HG02623 (cell line): ENCODE measurements at regions not wholly inside any gene's neighbourhood (a gene's known extent, or its start where the extent isn't known, plus 50 kb on each side); places are given as distances from the start of the nearest gene placed in this dataset.

Experiments used
- ATAC-seq: cut with Tn5 transposase; IDR thresholded peaks from one replicate; pipeline ENCODE4 v1.9.1; 2021; ENCODE audit warnings: moderate library complexity; ENCODE audit not compliant: unreplicated experiment

DNA sequence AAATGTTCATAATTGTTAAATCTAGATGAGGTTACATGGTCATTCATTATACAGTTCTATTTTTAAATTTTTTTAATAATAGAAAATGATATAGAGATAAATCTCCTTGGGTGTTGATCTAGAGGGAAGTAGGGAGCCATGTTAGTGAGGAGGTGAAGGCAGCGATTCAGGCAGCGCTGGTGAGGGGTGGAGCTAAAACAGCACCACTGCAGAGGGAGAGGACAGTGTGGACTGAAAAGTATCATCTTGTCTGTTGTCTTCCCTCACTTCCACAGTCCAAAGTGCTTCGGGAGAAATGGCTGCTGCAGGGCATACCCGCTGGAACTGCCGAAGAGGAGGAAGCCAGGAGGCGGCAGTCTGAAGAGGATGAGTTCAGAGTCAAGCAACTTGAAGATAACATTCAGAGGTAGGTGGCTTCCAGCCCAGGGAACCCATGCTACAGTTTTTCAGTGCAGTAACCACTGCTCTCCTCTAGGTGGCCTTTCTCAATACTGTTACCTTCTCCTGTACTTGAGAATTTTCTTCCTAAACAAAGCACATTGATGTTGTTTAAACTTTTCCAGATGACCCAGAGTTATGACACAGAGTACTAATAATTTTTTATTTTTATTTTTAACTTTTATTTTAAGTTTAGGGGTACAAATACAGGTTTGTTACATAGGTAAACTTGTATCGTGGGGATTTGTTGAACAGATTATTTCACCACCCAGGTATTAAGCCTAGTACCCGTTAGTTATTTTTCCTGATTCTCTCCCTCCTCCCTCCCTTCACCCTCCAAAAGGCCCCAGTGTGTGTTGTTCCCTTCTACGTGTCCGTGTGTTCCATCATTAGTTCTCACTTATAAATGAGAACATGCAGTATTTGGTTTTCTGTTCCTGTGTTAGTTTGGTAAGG is 100.5 kb downstream of the PALM2AKAP2 start:
- peak; percentile 74 for ATAC-seq

DNA sequence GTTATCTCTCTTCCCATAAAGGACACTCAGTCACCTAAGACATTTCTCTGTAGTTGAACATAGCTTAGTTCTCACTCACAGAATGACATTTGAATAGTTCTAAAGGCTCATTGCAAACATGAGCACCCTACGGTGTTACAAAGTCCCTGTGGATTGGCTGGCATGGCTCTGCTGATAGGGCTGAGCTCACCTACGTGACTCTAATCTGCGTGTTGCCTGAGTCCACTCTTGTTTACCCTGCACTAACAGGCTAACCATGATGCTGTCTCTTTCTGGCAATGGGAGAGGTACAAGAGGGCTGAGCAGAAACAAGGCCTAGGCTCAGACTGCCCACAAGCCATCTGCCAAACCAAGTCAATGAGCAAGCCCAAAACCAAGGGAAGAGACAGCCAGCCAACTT is 103.6 kb downstream of the PALM2AKAP2 start:
- no peak for ATAC-seq

DNA sequence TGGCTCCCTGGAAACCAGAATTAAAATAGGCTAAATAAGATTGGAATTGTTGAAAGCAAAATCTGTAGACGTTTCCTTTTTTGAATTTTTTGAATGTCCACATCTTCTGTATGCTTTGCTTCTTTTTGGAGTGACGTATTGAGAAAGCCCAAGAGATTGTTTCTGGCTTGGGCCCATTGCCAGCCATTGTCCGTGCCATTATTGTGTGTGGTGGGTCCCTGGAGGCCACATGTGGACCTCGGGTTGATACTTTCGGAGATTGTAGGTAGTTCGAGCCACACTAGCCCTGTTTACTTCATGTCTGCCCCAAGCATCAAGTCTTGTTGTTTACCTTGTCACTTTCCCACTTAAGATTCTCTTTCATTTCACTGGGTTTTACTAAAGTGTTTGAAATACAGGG is 106.0 kb downstream of the PALM2AKAP2 start:
- no peak for ATAC-seq

DNA sequence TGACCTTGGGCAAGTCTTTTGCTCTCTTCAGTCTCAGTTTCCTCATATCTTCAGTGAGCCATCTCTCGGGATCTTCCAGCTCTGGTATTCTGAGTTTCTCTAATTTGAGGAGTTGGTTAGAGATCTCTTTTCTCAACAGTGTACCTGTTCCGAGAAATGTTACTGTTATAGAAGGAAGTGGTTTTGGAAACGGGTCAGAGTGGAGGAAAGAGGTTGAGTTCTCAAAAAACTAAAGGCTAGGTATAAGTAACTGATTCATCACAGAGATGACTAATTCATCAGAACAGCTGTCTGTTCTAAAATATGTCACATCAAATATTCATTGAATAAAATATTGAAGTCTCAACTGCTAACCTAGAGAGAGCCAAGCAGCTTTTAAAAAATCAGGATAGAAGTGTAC is 106.6 kb downstream of the PALM2AKAP2 start:
- ATAC-seq, result peak; percentile 55

DNA sequence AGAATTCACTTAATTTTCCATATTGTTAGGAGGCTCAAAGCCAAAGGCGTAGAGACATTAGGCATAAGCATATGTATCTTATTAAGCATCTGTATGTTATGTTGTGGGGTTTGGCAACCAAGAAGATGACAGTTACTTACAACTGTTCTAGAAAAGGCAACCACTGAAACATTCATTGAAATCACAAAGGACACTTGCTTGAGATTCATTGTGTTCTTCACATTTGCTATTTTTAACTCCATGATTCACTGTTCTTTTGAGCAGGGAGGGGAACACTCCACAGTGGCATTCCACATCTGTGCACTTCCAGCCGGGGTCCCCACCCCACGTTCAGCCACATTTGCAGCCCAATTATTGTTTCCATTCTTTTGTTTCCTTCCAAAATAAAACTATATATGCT is 107.1 kb downstream of the PALM2AKAP2 start:
- peak; percentile 25 for ATAC-seq

DNA sequence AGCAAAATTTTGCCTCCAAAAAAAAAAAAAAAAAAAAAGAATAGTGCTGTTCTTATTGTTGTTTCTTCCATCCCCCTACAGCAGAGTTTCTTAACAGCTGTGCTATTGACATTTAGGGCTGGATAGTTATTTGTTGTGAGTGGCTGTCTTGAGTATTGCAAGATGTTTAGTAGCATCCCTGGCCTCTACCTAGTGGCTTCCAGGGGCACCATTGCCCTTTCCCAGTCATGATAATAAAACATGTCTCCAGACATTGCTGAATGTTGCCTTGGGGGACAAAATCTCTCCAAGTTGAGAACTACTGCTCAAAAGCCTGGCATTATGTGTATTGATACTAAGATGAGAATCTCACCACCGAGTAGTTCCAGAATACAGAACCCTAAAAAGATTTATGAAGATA is 108.7 kb downstream of the PALM2AKAP2 start:
- ATAC-seq, result no peak

DNA sequence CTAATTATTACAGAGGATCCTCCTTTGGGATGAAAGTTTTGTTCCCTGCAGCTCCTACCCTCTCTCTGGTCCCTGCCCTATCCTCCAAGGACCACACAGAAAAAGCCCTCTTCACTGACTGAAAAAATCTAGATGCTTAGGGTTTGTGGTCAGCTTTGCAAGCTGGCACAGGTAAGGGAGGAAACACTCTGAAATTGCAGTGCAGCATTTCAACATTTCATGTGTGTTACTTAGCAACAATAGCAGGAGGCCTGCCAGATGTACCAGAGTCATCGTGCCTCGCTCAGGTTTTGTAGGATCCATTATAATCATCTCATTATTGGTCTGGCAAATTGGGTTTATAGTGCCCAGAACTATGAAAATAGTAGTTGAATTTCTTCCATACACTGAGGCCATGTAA is 109.5 kb downstream of the PALM2AKAP2 start:
- no peak for ATAC-seq

DNA sequence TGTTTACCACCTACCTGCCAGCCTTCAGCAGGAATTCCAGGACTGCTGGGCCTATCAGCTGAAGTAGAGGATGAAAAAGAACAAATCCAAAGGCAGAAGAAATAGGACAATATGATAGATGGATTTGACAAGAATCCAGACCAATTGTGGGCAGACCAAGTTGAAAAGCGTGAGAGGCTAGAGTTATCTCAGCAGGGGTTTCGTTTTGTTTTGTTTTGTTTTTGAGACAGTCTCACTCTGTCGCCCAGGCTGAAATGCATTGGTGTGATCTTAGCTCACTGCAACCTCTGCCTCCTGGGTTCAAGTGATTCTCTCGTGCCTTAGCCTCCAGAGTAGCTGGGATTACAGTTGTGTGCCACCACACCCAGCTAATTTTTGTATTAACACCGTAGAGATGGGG is 113.2 kb downstream of the PALM2AKAP2 start:
- no peak for ATAC-seq

DNA sequence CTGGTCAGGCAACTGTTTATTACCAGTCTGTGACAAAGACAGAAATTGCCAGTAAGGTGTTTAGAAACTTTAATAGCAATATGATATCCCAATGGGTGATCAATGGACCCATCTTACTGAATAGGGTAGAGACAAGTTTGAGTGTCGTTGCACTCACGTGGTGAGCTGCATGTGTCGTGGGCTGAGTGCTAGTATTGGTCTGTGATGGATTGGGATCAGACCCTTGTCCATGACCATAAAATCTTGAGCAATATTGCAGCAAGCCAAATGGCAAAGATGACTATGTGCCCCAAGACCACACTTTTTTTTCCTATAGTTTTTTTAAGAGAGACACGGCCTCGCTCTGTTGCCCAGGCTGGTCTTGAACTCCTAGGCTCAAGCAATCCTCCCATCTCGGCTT is 114.5 kb downstream of the PALM2AKAP2 start:
- no peak for ATAC-seq

DNA sequence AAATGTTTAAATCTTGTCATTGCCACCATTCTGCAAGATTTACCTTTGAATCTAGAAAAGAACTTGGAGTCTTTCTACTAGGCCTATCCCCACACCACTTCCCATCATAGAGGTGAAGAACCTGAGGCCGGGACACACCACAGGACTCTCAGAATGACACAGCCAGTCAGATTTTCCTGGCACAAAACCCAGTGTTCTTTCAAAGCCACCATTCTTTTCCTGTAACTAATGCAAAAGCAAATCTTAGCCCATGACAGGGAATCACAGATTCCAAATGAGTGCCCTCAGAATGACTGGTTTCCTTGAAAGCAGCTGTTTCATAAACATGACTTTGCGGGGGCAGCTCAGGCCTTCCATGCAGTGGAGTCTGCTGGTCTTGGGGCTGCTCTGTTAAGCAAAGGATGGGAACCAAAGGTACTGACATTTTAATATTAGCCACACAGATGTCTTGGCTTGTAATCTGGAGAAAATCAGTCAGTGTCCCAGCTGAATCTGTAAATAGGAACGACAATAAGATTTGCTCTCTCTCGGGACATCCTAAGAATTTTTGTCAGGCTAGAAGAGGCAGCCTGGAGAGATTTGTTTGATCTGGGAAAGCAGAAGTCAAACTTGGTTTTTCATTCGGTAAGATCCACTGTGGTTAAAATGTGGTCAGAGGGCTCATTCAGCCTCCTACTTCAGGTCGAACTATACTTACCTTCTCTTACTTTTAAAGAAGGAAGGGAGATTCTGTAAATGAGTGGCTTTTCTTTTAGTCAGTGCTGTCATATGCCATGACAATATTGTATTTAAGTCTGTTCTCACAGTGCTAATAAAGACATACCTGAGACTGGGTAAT is 115.1 kb downstream of the PALM2AKAP2 start:
- peak; percentile 73 for ATAC-seq

DNA sequence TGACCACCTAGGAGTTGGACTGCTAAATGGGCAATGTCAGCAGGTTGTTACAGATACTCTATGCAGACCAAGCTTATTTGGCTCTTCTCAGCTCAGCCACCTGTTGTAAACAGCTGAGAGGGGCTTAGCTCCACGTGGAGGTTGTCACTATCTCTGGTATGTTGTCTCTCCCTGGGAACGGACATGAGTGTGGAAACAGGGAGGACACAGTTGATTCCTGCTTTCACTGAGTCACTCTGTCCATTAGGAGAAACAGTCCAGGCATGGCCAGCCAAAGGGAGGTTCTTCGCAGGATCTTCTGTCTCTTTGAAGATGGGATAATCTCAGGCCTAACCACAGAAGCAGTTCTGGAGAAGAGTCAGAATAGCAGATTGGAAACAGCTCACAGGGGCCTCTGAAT is 121.2 kb downstream of the PALM2AKAP2 start:
- no peak for ATAC-seq

DNA sequence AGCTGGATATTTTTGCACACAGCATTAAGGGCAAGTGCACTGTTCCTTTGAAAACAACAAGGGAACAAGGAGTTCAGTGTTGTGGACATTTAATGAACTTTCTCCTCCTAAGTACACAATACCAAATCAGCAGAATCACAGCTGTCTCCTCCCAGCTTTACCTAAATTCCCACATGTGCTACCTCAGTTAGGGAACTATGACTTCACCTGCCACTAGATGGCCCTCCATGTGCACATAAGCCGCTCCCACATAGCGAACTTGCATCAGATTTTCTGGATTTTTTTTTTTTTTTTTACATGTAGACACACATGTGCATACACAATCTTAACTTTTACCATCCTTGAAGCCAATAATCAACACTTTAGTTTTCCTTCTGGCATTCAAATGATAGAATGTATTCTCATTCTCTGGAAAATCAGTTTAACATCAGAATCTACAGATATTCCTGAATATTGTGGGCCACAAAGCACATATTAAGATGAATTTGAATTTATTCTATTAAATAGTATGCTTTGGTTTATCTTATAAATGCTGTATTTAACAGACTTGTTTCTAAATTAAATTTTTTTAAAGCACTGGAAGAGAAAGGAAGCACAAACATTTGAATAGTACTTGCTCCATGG is 123.6 kb downstream of the PALM2AKAP2 start:
- ATAC-seq, result no peak

DNA sequence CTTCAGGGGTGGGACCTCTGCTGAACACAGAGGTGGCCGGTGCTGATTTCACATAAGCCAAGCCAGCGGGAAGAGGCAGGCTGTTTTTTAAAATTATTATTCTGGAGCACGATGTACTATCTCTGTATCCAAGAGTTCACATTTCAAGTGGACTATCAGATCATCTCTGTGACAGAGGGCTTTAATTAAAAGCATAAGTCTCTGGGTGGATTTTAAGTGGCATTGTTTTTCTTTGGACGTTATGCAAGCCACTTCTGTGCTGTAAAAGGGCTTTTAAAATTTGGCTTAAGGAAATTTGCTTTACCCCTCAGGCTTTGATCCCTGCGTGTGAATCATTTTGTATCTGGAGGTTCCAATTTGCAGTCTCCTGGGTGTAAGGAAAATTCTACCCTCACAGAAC is 124.7 kb downstream of the PALM2AKAP2 start:
- no peak for ATAC-seq

DNA sequence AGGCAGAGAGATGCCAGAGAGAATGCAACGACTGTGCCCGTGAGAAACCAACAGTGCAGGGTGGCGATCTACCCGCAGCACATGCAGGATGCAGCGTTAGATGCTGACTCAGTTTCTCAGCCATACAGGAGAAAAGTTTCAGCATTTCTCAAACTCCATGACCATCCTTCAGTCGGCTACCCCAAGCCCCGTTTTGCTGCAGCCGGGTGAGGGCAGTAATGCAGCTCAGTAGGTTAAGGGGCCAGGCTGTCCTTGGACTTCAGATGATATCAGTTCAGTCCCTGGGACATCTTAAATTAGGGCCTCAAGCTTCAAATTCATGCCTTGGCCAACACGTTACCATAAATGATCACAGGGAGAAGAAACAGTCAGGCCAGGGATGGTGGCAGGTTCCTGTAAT is 125.5 kb downstream of the PALM2AKAP2 start:
- no peak for ATAC-seq

DNA sequence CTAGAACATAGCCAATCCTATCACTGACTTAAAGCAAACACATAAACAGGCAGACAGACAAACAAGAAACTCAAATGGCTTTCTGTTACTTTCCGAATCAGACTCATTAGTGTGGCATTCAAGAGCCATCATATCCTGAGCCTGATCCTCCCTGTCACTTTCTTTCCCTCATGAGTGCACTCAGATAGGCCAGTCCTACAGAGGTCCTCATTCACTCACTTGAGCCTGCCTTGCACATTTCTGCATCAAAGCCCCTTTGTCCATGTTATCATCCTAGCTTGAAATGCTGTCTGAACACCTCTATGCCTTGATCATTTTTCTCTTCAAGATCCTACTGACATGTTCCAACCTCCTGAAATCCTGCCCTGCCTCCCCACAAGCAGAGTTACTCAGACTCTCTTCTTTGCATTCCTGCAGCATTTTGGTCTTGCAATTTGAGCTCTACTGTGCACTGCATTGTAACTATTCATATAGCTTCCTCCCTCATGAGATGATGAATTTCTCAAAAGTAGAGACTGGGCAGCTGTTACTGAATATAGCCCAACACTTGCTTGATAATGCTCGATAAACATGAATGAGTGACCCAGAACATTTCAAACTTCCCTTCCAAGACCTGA is 126.9 kb downstream of the PALM2AKAP2 start:
- ATAC-seq, result peak; percentile 19

DNA sequence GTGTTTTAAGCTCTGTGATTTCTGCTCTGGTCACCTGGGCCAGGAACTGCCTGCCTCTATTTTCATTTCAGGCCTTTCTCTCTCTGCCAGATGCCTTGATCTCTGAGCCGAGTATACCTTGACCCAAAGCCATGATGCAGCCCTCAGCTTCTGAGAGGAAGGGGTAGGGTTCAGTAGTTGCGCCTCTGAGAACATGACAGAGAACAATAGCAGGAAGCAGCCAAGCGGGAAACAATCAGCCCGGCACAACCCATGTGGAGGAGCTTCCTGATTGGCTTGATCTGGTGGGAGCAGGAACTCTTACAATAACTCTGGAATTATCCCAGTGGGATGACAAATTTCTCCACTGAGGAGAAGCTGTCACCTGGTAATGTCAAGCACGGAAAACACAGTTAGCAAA is 127.4 kb downstream of the PALM2AKAP2 start:
- ATAC-seq, result peak; percentile 65

DNA sequence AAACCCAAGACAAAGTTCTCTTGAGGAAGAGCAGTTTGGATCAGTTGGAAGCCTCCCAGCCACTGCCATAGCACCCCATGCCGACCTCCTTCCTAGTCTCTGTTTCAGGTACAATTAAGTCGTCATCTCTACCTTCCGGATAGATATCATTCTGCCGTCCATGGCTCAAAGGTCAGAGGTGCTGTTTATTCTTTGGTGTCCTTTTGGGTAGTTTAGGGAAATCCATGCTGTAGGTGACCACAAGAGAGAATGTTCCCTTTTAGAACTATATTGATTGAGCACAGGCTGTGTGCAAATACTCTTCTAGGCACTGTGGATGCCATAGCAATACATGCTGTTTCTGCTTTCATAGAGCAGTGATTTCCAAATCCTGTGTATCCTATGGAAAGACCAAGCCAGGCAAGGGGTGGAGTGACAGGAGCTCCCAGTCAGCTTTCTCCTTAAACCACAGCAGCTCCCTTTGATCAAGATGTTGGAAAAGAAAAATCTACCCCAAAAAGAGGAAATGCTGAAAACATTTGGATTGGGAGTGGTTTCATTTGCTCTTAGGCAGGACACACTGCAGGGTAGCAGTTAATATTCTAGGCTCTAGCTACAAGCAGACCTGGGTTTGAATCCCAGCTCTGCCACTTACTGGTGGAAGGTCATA is 127.9 kb downstream of the PALM2AKAP2 start:
- no peak for ATAC-seq

DNA sequence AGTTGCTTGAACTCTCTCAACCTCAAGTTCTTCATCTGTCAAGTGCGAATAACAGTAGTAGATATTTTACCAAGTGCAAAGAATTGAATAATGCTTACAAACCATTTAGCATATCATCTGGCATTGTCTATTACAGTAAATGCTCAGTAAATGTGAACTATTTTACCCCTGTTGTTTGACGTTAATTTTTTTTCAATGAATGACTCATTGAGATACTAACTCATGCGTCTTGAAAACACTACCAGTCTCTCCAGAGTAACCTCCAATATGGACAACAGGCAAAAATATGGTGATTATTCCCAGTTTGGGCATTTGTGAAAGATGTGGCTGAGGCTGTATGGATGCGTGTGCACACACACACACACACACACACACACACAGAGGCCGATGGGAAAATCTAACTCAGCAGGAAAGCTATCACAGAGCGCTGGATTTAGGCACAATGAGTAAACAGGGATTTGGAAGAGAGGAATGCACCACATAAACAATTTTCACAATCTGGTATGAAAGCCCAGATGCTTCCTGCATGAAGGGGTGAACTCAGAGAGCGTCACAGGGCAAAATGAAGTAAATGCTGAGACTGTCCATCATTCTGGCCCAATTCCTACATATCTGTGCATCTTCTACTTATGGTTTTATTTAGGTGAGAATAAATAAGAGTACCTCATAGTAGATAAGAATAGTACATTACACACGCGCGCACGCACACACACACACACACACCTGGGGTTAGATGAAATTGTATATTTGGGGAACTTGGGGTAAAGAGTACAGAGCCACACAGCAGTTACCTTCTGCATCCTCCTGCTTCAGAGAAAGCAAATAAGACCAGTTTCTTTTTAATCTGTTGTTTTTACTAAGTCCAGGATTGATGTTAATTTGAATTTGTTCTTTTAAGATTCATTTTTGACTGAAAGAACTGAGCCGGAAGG is 128.7 kb downstream of the PALM2AKAP2 start:
- no peak for ATAC-seq

DNA sequence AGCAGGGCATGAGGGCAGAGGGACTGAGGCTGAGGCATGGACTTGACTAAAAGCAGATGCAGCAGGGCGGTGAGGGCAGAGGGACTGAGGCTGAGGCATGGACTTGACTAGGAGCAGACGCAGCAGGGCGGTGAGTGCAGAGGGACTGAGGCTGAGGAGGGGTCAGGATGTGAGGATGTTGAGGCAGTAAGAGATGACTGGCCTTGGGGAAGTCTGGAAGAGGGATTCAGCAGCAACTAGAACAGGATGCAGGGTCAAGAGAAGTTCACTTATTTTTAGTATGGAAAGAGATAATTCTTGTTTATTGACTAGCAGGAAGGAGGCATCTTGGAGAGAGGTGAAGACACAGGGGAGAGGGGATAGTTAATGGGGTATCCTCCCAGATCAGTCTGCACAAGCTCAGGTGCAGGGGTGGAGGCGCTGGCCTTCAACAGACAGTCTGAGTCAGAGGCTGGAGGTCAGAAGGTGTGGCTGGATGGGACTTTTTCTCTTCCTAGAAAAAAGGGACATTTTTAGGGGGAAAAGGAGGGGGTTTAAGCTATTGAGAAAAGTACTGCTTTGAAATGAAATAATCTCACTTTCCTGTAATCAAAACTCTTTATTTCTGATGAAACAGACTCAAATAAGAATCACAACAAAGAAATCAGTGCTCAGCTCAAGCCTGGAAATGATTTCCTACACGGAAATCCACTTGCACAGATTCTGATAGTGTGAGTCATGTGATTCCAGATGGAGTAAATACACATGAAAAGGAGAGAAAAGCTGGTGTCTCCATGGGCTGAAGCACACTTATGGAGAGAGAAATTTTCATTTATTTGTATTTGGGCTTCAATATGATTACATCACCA is 130.9 kb downstream of the PALM2AKAP2 start:
- ATAC-seq, result no peak
